GM21737 (cell line): ENCODE measurements at regions not wholly inside any gene's neighbourhood (a gene's known extent, or its start where the extent isn't known, plus 50 kb on each side); places are given as distances from the start of the nearest gene placed in this dataset.
"Not testable (repeated sequence)": the region's sequence is repeated elsewhere in the genome, so short reads cannot be mapped to it uniquely, and the experiment has no call there.

Experiments used
- ATAC-seq: cut with Tn5 transposase; IDR thresholded peaks from one replicate; pipeline ENCODE4 v1.9.1; 2021; ENCODE audit warnings: mild to moderate bottlenecking, moderate library complexity; ENCODE audit not compliant: unreplicated experiment

DNA sequence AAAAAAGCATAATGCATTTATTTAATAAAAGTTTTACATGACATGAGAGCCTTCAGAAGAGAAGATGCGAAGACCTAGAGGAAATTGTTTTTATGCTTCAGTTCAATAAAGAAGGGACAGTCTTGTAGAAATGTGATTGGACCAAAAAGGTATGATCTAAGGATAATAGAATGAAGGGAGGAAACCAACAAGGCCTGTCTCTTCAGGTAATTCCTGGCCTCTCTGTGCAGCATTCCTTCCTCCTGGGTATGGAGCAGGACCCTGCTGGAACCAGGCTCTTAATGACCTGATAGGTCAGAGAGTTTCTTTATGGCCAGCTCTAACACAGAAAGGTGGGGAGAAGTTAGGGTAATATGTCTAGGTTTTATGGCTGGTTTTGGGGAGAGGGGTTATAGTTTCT, 162.8 kb upstream of the HEY2 start:
- ATAC-seq: no peak

DNA sequence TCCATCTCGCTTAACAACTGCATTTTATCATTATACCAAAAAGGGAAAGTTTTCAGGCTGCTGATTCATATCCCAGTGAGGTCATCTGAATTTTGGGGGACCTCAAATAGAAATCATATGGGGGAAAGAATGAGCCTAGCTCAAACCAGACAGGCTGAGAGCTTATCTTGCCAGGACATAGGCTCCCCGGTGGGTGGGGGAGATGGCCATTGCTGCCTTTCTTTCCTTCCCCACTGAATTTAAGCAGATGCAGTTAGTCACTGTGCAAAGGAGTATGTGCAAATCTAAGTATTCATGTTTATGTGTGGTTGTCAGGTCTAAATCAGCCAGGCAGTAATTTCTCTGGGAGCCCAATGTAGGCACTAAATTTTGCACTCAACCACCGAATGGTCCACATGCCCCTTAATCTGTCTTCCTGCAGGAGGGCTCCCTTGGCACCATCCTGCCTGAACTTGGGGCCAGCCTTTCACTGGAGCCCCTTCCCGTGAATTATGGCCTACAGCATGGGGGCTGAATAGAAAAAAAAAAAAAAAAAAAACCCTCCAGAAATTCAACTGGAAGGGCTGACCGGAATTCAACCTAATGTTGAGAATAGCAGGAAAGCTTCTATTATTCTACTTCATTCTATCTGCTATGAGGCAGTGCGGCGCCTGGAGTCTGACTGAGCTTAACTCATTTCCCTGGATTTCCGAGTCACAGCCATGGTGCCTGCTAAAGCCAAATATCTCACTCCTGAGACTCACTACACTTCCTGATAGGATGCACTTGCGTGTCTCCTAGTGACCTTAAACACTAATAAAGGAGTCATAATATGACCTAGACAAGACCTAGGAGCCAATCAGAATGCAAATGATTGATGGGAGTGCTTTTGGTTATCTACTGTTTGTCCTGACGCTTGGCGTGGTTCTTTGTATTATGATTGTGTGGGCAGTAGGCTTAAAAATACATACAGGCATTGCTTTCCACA, 161.5 kb upstream of the HEY2 start:
- ATAC-seq: no peak

DNA sequence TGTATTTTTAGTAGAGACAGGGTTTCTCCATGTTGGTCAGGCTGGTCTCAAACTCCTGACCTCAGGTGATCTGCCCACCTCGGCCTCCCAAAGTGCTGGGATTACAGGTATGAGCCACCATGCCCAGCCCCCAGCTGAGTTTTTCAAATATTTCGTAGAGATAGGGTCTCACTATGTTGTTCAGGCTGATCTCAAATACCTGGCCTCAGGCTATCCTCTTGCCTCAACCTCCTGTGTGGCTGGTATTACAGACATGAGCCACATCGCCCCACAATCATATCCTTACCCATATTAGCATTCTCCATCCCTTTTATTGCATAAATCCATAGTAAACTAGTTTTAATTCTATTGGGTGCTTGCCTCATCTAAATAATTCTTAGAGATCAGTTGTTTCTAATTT, 157.6 kb upstream of the HEY2 start:
- ATAC-seq: not testable (repeated sequence)

DNA sequence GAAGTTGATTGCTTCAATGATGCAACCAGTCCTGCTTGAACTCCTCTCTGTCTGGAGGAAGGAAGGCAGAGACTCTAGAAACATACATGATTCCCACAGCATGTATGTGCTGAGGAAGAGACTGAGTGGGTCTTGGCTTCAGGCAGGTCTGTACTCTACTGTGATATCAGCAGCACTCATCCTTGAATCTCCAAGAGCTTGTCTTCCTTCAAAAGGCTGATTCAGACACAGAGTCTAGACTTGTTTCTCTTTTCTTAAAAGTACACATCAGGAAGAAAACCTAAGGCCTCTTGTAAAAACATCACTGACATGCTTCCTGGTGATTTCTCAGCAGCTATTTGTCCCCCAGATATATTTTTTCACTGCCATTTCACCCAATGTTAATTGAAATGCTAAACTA, 155.7 kb upstream of the HEY2 start:
- ATAC-seq: no peak

DNA sequence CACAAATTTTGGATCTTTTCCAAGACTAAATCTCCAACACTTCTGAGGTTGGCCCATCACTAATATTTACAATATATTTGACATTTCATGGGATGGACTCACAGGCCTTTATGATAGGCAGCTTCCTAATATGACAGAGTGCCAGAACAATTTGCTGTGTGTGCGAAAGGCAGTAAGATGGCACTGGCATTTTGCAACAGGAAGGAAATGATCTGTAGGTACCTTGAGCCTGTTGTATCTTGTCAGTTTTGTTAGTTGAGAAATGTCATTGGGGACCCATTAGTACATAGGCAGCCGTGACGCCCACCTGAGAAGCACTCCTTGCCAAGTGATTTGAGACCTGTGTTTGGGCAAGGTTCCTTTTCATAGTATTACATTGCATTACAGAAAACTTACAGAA, 153.4 kb upstream of the HEY2 start:
- ATAC-seq: no peak

DNA sequence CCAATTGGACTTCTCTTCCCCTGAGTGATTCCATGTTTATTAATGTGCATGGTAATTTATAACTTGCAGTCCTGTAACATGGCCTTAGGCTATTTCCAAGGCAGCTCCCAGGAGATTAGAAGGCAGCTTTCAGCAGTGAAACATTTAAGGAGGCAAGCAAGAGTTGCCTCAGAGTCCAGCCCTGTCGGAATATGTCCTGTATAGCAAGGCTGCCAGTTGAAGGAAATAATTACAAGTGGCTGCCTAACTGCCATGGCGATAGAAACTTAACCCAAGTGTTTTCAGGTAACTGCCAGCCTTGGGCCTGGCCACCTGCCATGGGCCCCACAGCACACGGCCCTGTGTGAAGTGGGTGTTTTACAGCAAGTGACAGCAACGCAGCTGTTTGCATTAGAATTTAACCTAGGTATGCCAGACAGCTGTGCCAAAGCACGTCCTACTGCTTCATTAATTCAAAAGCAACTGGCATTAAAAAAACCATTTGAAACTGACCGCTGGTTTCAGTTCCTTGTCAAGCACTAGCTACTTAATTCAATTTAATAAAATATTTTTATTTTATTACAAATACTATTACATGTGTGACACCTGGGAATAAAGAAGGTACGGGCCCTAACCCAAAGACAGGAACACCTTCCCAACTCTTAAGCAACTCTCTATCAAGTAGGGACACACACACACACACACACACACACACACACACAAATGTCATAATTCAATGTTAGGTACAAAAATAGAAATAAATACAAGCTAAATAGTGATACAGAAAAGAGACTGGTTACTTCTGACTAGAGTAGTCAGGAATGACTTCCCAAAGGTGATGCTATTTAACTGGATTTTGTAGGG, 151.8 kb upstream of the HEY2 start:
- no peak for ATAC-seq

DNA sequence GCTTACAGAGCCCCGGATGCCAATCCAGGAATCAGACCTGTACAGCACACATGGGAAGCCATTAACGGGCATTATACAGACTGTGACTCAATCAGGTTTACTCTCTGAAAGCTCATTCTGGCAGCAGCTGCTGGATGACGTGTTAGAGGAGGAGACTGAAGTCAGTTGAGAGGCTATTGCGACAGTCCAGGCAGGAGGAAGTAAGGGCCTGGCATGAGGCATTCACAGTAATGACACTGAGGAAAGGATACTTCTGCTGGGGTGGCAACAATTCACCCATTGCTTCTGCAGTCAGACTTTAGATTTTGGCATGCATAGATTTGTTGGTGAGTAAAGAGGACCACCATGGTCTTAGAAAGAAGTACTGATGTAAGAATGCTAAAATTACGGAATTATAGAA, 151.0 kb upstream of the HEY2 start:
- no peak for ATAC-seq

DNA sequence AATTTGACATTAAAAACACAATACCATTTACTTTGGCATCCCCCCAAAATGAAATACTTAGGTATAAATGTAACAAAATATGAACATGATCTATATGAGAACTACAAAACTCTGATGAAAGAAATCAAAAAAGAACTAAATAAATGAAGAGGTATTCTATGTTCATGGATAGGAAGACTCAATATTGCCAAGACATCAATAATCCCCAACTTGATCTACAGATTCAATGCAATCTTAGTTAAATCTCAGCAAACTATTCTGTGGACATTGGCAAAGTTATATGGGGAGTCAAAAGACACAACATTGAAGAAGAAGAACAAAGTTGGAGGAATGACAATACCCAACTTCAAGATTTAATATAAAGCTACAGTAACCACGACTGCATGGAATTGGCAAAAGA, 145.2 kb upstream of the HEY2 start:
- ATAC-seq: no peak

DNA sequence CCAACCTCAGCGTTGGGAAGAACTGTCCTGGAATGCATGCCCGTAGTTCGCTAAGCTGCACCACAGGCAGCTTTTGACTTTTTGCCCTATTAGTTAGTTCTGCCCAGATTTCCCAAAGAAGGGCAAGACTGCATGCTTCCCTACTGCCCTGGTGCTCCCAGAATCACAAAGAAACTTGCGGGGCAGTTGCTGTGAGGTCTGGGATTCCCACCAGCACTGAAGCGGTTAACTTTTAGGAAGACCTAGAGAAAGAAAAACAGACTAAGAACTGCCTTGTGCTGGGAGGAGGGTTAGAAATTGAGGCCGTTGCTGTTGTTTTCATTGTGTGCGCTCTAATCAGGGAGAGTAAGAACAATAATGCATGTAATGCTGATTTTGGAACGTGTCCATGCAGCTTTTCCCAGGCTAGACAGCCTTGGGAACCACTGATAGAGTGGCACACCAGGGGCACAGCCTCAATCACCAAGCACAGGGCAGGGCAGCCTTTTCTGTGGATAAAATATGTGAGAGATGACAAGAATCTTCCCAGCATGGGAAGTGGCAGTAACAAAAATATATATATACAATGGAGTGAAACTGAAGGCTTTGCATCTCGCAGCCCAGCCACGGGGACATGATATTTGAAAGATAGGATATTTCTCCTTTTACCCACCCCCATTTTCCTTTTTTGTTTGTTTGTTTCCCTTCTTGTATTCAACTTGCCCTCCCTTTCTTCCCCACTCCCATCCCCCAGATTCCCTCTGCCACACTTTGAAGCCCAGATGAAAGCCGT, 137.7 kb upstream of the HEY2 start:
- no peak for ATAC-seq

DNA sequence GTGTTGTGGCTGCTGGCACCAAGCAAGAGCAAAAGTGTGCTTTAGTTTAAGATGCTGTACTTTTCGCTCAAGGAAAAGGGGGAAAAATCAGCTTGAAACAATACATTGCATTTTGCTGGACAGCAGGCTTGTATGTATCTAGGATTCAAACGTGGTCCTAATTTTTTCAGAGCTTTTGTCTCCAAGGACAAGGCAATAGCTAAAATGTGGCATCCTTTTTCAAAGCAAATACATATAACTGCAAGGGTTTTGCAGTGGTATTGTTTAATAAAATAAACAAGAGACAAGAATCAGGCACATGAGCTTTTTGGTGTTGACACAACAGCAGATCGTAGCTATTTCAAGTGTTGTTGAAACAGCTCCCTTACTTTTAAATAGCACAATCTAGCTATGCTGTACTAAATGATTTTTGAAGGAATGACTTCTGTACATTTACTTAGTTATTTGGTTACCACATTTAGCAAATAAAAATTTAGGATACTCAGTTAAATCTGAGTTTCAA, 137.0 kb upstream of the HEY2 start:
- ATAC-seq: no peak

DNA sequence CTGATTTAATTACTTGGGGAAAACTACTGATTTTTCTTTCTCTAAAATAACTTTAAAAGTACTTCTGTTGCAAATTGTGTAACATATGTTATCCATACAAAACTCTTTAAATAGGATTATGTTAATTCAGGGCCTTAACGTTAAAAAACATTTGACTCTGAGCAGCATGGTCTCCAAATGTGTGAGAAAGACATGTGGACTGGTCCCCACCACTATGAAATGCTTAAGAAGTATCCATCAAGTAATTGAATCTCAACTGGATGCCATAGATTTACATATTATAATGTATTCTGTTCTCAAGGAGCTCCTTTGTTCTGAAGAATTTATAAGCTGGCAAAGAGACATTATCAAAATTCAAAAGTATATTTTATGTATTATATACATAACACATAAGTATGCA, 130.8 kb upstream of the HEY2 start:
- ATAC-seq: no peak

DNA sequence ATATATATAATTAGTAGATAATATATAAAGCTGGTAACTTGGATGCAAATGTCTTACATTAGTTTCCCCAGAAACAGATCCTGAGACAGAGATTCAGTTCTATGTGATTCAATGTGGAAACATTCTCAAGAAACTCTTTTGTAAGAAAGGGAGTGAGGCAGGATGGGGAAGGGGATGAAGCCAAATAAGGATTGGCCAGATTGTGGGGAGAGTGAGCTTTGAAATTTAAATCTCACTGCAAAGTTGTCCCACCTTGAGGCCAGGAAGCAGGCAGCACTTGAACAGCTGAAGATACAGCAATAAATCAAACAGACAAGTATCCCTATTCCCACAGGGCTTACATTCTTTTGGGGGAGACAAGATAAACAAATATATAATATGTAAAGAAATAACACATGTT, 126.3 kb upstream of the HEY2 start:
- no peak for ATAC-seq

DNA sequence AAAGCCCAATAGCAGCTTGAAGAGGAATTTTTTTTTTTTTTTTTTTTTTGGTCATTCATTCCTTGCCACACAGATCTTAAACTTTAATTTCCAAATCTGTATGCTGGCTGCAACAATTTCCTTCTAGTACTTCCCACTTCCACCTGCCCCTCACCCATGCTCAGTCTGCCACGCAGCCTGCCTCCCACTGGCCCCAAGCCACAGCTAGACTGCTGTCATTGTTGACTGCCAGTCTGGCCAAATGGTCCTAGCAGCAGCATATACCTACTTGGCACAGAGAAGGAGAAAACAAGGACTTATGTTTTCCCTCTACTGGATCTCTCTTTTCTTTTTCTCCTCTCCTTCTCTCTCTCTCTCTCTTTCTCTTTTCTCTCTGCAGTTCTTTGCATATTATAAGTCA, 118.3 kb upstream of the HEY2 start:
- ATAC-seq: no peak

DNA sequence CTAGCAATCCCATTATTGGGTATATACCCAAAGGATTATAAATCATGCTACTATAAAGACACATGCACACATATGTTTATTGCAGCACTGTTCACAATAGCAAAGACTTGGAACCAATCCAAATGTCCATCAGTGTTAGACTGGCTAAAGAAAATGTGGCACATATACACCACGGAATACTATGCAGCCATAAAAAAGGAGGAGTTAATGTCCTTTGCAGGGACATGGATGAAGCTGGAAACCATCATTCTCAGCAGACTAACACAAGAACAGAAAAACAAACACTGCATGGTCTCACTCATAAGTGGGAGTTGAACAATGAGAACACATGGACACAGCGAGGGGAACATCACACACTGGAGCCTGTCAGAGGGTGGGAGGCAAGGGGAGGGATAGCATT, 113.4 kb upstream of the HEY2 start:
- ATAC-seq: not testable (repeated sequence)

DNA sequence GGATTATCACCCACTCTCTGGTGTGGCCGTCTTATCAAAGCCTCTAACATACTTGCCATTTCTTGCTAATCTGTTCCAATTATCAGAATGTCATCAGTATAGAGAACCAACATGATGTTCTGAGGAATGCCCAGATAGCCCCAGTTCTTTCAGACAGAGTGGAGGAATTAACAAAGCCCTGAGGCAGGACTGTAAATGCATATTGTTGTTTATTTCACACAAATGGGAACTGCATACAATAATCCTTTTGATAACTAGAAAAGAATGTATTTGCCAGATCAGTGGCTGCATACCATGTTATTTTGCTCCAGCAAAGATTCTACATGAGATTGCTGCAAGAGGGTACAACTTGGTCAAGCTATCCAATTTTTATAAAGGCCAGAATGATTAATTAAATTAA, 112.8 kb upstream of the HEY2 start:
- no peak for ATAC-seq

DNA sequence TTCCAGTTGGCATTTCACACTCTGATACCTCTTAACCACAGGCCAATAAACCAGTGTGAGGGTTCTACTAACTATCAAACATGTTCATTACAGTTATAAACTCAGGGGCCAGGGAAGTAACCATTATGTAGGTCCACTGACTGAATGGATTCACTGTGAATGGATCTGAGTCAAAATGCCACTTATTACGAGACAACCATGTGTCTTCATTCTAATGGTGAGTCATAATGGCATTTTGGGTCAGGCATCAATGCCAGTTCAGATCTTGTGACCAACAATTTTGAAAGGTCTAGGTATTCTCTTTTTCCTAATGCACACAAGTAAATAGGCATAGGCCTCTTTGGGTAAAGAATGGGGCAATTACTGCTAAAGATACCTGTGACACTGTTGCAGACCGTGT, 112.2 kb upstream of the HEY2 start:
- ATAC-seq: no peak

DNA sequence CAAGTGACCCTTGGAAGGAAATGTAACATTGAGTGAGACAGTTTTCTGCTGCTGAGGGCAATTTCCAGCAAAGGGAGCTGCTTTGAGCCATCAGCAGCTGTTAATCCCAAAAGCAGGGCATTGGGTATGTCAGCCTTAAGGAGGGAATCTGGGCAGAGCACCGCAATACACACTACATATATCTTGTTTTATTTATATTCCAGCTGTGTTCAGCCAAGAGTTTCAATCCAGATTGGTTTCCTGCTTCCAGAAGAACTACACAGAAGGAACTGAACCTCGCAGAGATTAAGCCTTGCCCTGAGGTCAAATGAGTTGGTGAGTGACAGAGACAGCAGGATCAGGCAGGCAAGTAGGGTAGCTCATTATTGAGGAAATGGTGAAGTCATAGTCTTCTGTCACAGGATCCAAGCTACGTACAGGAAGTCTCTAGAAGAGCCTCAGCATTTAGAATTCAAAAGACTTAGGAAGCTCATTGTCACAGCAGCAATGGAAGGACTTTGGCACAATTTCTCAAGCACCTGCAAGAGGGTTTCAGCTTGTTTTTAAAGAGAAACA, 109.9 kb upstream of the HEY2 start:
- no peak for ATAC-seq

DNA sequence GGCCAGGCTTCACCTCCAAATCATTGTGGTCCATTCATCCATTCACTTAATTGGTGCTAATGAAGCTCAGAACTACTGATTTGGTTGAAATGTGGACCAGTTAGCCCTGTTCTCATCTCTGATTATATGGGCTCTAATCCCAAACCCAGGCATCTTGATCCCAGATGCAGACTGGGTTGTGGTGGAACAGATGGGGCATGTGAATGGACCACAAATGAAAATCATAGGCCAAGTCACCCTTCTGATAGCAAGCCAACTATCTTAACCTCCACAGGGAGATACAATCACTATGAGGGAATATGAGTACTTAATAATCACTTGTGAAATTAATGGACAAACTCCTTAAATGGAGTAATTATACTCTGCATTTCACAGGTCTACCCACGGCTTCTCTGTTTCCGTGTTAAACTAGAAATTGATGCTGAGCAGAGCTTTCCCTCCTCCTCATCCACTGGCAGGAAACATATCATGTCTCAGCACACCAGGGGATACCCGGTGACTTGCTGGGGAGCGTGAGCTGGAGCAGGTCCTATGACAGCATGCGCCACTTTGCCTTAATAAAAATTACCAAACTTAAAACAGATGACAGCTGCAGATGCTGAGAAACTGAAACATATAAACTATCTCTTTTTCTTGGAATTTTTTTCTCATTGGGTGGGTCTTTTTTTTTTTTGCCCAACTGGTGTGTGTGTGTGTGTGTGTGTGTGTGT, 108.8 kb upstream of the HEY2 start:
- ATAC-seq: no peak

DNA sequence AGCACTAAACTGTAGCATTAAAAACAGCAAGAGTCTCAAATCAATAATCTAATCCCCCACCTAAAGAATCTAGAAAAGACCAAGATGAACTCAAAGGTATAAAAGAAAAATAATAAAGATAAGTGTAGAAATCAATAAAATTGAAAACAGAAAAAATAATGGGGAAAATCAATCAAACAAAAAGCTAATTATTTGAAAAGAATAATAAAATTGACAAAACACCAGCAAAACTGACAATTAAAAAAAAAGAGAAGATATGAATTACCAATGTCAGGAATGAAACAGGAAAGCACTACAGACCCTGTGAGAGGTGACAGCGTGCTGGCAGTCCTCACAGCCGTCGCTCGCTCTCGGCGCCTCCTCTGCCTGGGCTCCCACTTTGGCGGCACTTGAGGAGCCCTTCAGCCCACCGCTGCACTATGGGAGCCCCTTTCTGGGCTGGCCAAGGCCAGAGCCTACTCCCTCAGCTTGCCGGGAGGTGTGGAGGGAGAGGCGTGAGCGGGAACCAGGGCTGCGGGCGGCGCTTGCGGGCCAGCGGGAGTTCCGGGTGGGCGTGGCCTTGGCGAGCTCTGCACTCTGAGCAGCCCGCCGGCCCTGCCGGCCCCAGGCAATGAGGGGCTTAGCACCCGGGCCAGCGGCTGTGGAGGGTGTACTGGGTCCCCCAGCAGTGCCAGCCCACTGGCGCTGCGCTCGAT, 105.3 kb upstream of the HEY2 start:
- not testable (repeated sequence) for ATAC-seq

DNA sequence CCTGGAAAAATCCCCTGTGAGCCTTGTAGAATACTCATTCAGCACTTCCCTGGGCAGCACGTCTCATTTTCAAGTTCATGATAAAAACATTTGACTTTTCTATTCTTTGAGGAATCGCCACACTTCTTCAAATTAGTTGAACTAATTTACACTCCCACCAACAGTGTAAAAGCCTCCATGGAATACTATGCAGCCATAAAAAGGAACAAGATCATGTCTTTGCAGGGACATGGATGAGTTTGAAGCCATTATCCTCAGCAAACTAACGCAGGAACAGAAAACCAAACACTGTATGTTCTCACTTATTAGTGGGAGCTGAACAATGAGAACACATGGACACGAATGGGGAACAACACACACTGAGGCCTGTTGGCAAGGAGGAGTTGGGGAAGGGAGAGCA, 102.0 kb upstream of the HEY2 start:
- no peak for ATAC-seq
